ENCODE measurements at regions not wholly inside any gene's neighbourhood (a gene's known extent, or its start where the extent isn't known, plus 50 kb on each side); places are given as distances from the start of the nearest gene placed in this dataset.

- Histone ChIP-seq H3K18ac (ENCODE audit: low read depth, low read length) (no peak overlapping the region), H3K27me3 (ENCODE audit: control insufficient read depth, insufficient read depth, low read length) (no peaks in the 10 kb centered on the region), H3K9ac (ENCODE audit: low read depth, low read length) (no peak overlapping the region), H2AFZ (replicated peaks; ENCODE audit: low read length, poor library complexity) (no peak overlapping the region), H3K79me1 (ENCODE audit: low read depth in 1 of 2, low read length in 2 of 2) (no peaks in the 10 kb centered on the region), H3K4me3 (ENCODE audit: insufficient read depth, low read depth, low read length) (no peak overlapping the region), H2AK9ac (replicated peaks; ENCODE audit: low read depth, low read length, poor library complexity) (no peak overlapping the region), H2BK20ac (ENCODE audit: low read depth, low read length) (no peak overlapping the region), H2BK15ac (ENCODE audit: low read depth, low read length) (no peak overlapping the region), H3K27ac (ENCODE audit: insufficient read depth, low read length) (no peak overlapping the region), H3K4me2 (ENCODE audit: low read depth, low read length) (no peak overlapping the region), H3K9me3 (ENCODE audit: control insufficient read depth, insufficient read depth, low read length) (no peaks in the 10 kb centered on the region), H2BK120ac (ENCODE audit: low read depth, low read length) (no peak overlapping the region), H3K23ac (ENCODE audit: low read depth, low read length) (no peak overlapping the region), H2AK5ac (ENCODE audit: low read depth, low read length) (no peak overlapping the region), H3K4me1 (ENCODE audit: control insufficient read depth, insufficient read depth, low read length) (no peaks in the 10 kb centered on the region), H4K8ac (ENCODE audit: low read depth in 2 of 2, low read length in 2 of 2) (no peak overlapping the region), H3K14ac (replicated peaks; ENCODE audit: low read depth, low read length) (no peak overlapping the region), H3K4ac (ENCODE audit: low read depth, low read length) (no peak overlapping the region), H4K5ac (ENCODE audit: low read depth, low read length) (no peak overlapping the region), H3K36me3 (ENCODE audit: control insufficient read depth, insufficient read depth, low read length) (no peaks in the 10 kb centered on the region), H2BK5ac (ENCODE audit: low read depth, low read length, poor library complexity, severe bottlenecking) (no peak overlapping the region), H4K20me1 (ENCODE audit: insufficient read depth, low read length) (no peaks in the 10 kb centered on the region), H3K9me1 (ENCODE audit: insufficient read depth, low read length) (no peaks in the 10 kb centered on the region), H3K56ac (ENCODE audit: extremely low read depth, insufficient read depth, low read length) (no peak overlapping the region), H4K91ac (ENCODE audit: insufficient read depth, low read depth, low read length) (no peak overlapping the region)
- in situ Hi-C loops (cut with MboI; ENCODE audit: low sequenced_read_pairs) = no loop called here
- no TSS peak for BruUV-seq (replicated peaks)
- DNase-seq = no peak
- ChIA-PET CTCF (interaction anchor here (0.7 kb wide), 1 partner anchor 1694 kb away, joined by 6 read pairs; no protein-coding TSS in a partner anchor), POLR2A (ENCODE audit: unreplicated experiment) (no interaction called here)
- ATAC-seq (ENCODE audit: low read depth) = no peak
- dilution Hi-C loops (cut with HindIII; ENCODE audit: low sequenced_read_pairs, unreplicated experiment) = no loop called here
- WGBS, 2 experiments (ENCODE audit: extremely low coverage in 2 of 2, insufficient read length in 1 of 2) = no CpG with 5 or more reads among the region's 2 CpGs
- no peak for TF ChIP-seq CEBPB (IDR thresholded peaks at IDR 0.05; ENCODE audit: low read depth, low read length)
- TF ChIP-seq, protein P1, sequence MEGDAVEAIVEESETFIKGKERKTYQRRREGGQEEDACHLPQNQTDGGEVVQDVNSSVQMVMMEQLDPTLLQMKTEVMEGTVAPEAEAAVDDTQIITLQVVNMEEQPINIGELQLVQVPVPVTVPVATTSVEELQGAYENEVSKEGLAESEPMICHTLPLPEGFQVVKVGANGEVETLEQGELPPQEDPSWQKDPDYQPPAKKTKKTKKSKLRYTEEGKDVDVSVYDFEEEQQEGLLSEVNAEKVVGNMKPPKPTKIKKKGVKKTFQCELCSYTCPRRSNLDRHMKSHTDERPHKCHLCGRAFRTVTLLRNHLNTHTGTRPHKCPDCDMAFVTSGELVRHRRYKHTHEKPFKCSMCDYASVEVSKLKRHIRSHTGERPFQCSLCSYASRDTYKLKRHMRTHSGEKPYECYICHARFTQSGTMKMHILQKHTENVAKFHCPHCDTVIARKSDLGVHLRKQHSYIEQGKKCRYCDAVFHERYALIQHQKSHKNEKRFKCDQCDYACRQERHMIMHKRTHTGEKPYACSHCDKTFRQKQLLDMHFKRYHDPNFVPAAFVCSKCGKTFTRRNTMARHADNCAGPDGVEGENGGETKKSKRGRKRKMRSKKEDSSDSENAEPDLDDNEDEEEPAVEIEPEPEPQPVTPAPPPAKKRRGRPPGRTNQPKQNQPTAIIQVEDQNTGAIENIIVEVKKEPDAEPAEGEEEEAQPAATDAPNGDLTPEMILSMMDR (conservative IDR thresholded peaks at IDR 0.05; ENCODE audit: low read depth, low read length) = no peak
- no peak for TF ChIP-seq BHLHE40 (IDR thresholded peaks at IDR 0.05; ENCODE audit: low read depth, low read length)
- TF ChIP-seq SMC3 (IDR thresholded peaks at IDR 0.05; ENCODE audit: low read depth, low read length) = no peak
- no peak for TF ChIP-seq USF2 (IDR thresholded peaks at IDR 0.05; ENCODE audit: low read depth, low read length)
- no peak for TF ChIP-seq CHD1 (IDR thresholded peaks at IDR 0.05; ENCODE audit: low read depth, low read length)
- TF ChIP-seq POLR2A (IDR thresholded peaks at IDR 0.05; ENCODE audit: low read depth, low read length) = no peak
- TF ChIP-seq MAFK (IDR thresholded peaks at IDR 0.05; ENCODE audit: low read depth, low read length) = no peak
- TF ChIP-seq MXI1 (IDR thresholded peaks at IDR 0.05; ENCODE audit: borderline replicate concordance, low read depth, low read length) = no peak
- no peak for TF ChIP-seq ELK1 (IDR thresholded peaks at IDR 0.05; ENCODE audit: borderline replicate concordance, low read depth, low read length)
- TF ChIP-seq FOS (IDR thresholded peaks at IDR 0.05; ENCODE audit: low read depth, low read length) = no peak
- TF ChIP-seq RAD21 (IDR thresholded peaks at IDR 0.05; ENCODE audit: low read length) = no peak
- TF ChIP-seq RFX5 (IDR thresholded peaks at IDR 0.05; ENCODE audit: low read depth, low read length) = no peak
- TF ChIP-seq MAZ (IDR thresholded peaks at IDR 0.05; ENCODE audit: borderline replicate concordance, low read depth, low read length) = no peak
- TF ChIP-seq NFE2L2 (IDR thresholded peaks at IDR 0.05; ENCODE audit: low read depth, low read length) = no peak
- intact Hi-C loops (cut with micrococcal nuclease) = no loop called here
Observed at GRCh38 chr12:78331181-78331580, 500.5 kb downstream of the NAV3 start.
